Nephron progenitor cell (in vitro differentiated cells): ENCODE measurements at regions not wholly inside any gene's neighbourhood (a gene's known extent, or its start where the extent isn't known, plus 50 kb on each side); places are given as distances from the start of the nearest gene placed in this dataset.

Experiments
- DNase-seq: peaks from one replicate; pipeline ENCODE4 v3.0.0; 2021
- H3K27ac Mint-ChIP-seq: 2 replicates; pipeline ENCODE4 v1.8.0; 2021; ENCODE audit warnings: mild to moderate bottlenecking, moderate library complexity, mixed read lengths
- H3K27me3 Mint-ChIP-seq: 2 replicates; pipeline ENCODE4 v1.8.0; 2021; ENCODE audit warnings: mild to moderate bottlenecking, low read depth, mixed read lengths; ENCODE audit not compliant: poor library complexity
- H3K36me3 Mint-ChIP-seq: 2 replicates; pipeline ENCODE4 v1.8.0; 2021; ENCODE audit warnings: low read depth, mixed read lengths
- H3K4me1 Mint-ChIP-seq: 2 replicates; pipeline ENCODE4 v1.8.0; 2021; ENCODE audit warnings: mixed read lengths
- H3K4me3 Mint-ChIP-seq: 2 replicates; pipeline ENCODE4 v1.8.0; 2021; ENCODE audit warnings: mild to moderate bottlenecking, moderate library complexity, mixed read lengths
- H3K9me3 Mint-ChIP-seq: 2 replicates; pipeline ENCODE4 v1.8.0; 2021; ENCODE audit warnings: mild to moderate bottlenecking, moderate library complexity, mixed read lengths
- CTCF ChIP-seq: fragments of 200-600 bp; sonication (generic); IDR thresholded peaks from 2 replicates; pipeline ENCODE4 v1.5.0; 2021; ENCODE audit warnings: antibody characterized with exemption

DNA sequence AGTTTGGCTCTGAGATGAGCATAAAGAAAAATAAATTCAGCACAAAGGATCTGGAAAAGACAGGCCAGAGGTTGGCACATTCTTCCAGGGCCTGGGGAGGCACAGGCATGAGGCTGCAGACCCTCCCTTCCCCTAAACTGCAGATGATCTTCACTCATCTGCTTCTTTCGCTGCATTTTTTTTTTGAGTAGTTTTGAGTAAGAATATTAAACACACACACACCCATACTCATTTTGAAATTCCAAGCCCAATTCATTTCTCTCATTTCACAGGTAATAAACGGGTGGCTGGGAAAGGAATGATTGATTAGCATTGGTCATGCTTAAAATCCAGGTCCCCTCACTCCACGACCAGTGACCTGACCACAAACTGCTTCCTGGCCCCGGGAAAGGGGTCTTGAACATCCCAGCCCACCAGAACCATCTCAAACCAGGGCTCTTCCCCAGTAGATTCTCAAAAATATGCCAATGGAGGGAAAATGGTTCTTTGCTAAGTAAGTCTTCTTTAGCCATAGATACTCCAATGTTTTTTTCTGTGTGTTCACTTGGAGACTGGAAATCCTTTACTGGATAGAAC is 219.6 kb downstream of the ANAPC1 start:
- peaks cover 4% of the 10 kb centered on the region for H3K27me3 Mint-ChIP-seq
- TF ChIP-seq CTCF: no peak
- H3K36me3 Mint-ChIP-seq: peaks cover 4% of the 10 kb centered on the region

DNA sequence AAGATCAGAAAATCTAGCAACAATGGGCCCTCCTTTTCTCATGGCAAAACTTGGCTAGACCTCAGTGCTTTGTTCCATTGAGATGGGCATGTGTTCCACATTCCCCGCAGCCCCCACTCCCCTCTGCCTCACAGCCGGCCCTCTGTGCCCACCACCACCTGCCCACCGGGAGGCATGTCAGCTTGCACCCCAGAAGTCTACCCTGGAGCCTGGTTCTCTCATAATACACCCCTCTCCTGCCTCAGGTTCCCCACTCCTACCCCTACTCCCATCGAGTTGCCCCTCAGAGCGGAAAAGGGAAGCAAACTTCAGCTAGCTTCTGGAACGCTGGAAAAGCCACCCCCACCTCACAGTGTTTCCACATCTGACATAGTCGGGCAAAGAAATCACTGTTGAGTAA is 219.0 kb downstream of the ANAPC1 start:
- Mint-ChIP-seq H3K36me3 (peaks cover 4% of the 10 kb centered on the region), H3K4me1 (peaks cover 10% of the 10 kb centered on the region), H3K27me3 (peaks cover 3% of the 10 kb centered on the region), H3K4me3 (no peak overlapping the region), H3K27ac (no peak overlapping the region), H3K9me3 (peaks cover 1% of the 10 kb centered on the region)
- DNase-seq: no peak
- no peak for TF ChIP-seq CTCF

More for the DNA sequence above, 219.6 kb downstream of the ANAPC1 start:
- no peak for DNase-seq
- Mint-ChIP-seq H3K9me3 (no peaks in the 10 kb centered on the region), H3K4me3 (no peak overlapping the region), H3K27ac (no peak overlapping the region), H3K4me1 (peaks cover 10% of the 10 kb centered on the region)

DNA sequence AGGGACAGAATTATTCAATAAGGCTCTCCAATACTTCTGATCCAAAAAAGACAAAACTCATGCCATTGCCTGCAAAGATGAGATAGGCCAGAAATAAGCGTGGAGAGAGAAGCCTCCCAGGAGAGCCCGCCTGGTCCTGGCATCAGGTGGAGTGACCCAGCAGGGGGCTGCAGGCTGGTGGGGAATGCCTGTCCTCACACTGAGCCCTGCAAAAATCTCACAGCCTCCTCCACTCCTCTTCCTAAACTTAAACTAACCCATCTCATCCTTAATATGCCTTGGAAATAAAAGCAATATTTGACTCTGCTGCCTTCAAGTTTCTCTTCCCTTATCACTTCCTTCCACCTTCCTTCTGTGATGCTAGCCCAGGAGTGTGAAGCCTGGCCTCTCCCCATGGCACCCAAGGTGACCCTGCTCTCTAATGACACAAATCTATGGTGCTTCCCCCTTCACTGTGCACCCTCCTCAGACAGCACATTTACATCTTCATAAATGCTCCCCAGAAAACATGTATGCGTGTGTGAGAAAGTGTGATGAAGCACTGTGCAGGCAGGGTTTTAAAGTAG is 218.4 kb downstream of the ANAPC1 start:
- Mint-ChIP-seq H3K36me3 (peaks cover 4% of the 10 kb centered on the region), H3K27me3 (peaks cover 3% of the 10 kb centered on the region), H3K4me1 (peaks cover 10% of the 10 kb centered on the region), H3K4me3 (no peak overlapping the region), H3K9me3 (peaks cover 7% of the 10 kb centered on the region), H3K27ac (no peak overlapping the region)
- no peak for TF ChIP-seq CTCF
- no peak for DNase-seq

DNA sequence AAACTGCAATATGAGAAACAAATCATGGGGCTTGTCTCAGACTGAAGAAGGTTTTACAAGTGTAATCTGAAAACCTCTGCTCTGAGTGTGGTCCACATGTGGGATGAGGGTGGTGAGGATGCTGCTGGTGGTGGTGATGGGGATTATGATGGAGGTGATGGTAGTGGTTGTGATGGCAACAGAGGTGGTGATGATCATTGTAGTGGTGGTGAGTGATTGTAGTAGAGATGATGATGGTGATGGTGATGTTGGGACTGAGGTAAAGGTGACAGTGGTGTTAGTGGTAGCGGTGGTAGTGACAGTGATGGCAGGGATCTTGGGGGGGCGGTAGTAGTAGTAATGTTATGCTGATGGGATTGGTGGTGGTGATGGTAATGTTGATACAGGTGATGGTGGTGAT is 217.8 kb downstream of the ANAPC1 start:
- no peak overlapping the region for H3K27ac Mint-ChIP-seq
- peaks cover under 1% of the 10 kb centered on the region for H3K27me3 Mint-ChIP-seq
- peaks cover 6% of the 10 kb centered on the region for H3K36me3 Mint-ChIP-seq
- TF ChIP-seq CTCF: no peak
- no peak overlapping the region for H3K4me3 Mint-ChIP-seq
- DNase-seq: no peak
- peaks cover 12% of the 10 kb centered on the region for H3K4me1 Mint-ChIP-seq
- H3K9me3 Mint-ChIP-seq: peaks cover 13% of the 10 kb centered on the region

DNA sequence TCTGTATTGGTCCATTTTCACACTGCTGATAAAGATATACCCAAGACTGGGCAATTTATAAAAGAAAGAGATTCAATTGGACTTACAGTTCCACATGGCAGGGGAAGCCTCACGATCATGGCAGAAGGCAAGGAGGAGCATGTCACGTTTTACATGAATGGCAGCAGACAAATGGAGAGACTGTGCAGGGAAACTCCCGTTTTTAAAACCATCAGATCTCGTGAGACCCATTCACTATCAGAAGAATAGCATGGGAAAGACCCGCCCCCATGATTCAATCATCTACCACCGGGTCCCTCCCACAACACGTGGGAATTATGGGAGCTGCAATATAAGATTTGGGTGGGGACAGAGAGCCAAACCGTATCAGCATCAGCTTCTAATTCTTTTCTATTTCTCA is 217.0 kb downstream of the ANAPC1 start:
- H3K4me3 Mint-ChIP-seq: no peak overlapping the region
- no peaks in the 10 kb centered on the region for H3K27me3 Mint-ChIP-seq
- H3K27ac Mint-ChIP-seq: no peak overlapping the region
- DNase-seq: no peak
- peaks cover 10% of the 10 kb centered on the region for H3K36me3 Mint-ChIP-seq
- H3K9me3 Mint-ChIP-seq: peaks cover 20% of the 10 kb centered on the region
- TF ChIP-seq CTCF: no peak
- peaks cover 15% of the 10 kb centered on the region for H3K4me1 Mint-ChIP-seq

DNA sequence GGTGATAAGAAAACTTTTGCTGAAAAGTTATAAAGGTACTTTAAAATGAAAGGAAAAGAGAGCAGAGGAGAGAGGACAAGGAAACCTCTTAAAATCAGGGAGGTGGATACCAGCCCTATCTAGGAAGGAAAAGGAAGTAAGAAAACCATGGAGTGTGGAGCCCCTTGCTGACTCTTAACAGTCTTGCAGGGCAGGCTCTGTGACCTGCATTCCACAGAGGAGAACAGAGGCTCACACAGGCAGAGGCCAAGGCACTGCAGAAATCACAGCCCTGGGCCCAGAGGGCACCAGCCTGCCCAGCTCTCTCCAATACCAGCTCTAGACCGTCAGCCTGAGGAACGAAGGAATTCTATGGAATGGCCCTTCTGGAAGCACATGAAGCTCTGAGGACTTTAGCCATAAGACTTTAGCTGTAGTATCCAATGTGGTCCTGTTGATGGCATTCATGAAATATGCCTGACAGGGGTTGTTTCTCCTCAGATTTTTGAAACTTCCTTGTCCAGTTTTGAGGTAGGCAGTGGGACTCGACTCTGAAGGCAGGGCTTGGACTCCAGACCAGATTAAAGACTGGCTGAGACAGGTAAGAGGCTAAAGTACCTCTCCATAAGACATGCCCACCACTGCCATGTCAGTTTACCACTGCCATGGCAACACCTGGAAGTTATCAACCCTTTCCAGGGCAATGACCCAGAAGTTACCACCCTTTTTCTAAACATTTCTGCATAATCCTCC is 216.3 kb downstream of the ANAPC1 start:
- Mint-ChIP-seq H3K27me3 (no peaks in the 10 kb centered on the region), H3K4me1 (peaks cover 15% of the 10 kb centered on the region), H3K36me3 (peaks cover 10% of the 10 kb centered on the region), H3K9me3 (peaks cover 20% of the 10 kb centered on the region), H3K4me3 (no peak overlapping the region), H3K27ac (no peak overlapping the region)
- TF ChIP-seq CTCF: no peak
- no peak for DNase-seq
